PC-3 (cell line): ENCODE measurements at regions not wholly inside any gene's neighbourhood (a gene's known extent, or its start where the extent isn't known, plus 50 kb on each side); places are given as distances from the start of the nearest gene placed in this dataset.

Experiments
- ATAC-seq: fragments of 200-7000 bp; cut with Tn5 transposase; 2 replicates; pipeline ENCODE4 v1.9.1; 2020; ENCODE audit warnings: mild to moderate bottlenecking, moderate library complexity
- BruUV-seq: library from RNA; stranded (reverse); fragments of 400-500 nt; replicated peaks from 2 replicates; lab custom pipeline; 2021; lab: Mats Ljungman, UMichigan
- CTCF ChIA-PET: fragments of 300-600 bp; sonication (Branson Sonifier 250); formaldehyde crosslinking; loops from one replicate; lab custom pipeline; 2022; ENCODE audit warnings: antibody characterized with exemption; lab: Charles Lee
- POLR2A ChIA-PET: fragments of 300-600 bp; sonication (Branson Sonifier 250); formaldehyde crosslinking; loops from one replicate; lab custom pipeline; 2022; ENCODE audit warnings: antibody characterized with exemption; ENCODE audit not compliant: unreplicated experiment; lab: Charles Lee
- DNase-seq: peaks from one replicate; pipeline ENCODE4 v3.0.0-alpha.2; 2015
- H2AFZ ChIP-seq: fragments of 300-600 bp; sonication (generic); 2 replicates; pipeline ENCODE4 v1.6.0; 2016; ENCODE audit warnings: antibody characterized with exemption, low read length
- H3F3A ChIP-seq: fragments of 300-600 bp; sonication (generic); one replicate; pipeline ENCODE4 v1.6.0; 2017; ENCODE audit warnings: antibody characterized with exemption, low read length, control low read depth, mild to moderate bottlenecking; ENCODE audit not compliant: unreplicated experiment
- H3K27ac ChIP-seq: fragments of 300-600 bp; sonication (generic); 2 replicates; pipeline ENCODE4 v1.5.1; 2016; ENCODE audit warnings: mild to moderate bottlenecking, low read length
- H3K27me3 ChIP-seq: fragments of 300-600 bp; sonication (generic); 2 replicates; pipeline ENCODE4 v1.6.1; 2016; ENCODE audit warnings: low read length, mixed read lengths
- H3K36me3 ChIP-seq: fragments of 300-600 bp; sonication (generic); 2 replicates; pipeline ENCODE4 v1.6.1; 2016; ENCODE audit warnings: low read depth, mixed run types, low read length, mixed read lengths
- H3K4me1 ChIP-seq: fragments of 300-600 bp; sonication (generic); 2 replicates; pipeline ENCODE4 v1.5.1; 2016; ENCODE audit warnings: low read length; ENCODE audit not compliant: insufficient read depth
- H3K4me2 ChIP-seq: fragments of 300-600 bp; sonication (generic); 2 replicates; pipeline ENCODE4 v1.6.0; 2016; ENCODE audit warnings: low read length
- H3K4me3 ChIP-seq: fragments of 300-600 bp; sonication (generic); 2 replicates; pipeline ENCODE4 v1.5.1; 2016; ENCODE audit warnings: mild to moderate bottlenecking, low read length, mixed read lengths
- H3K79me2 ChIP-seq: fragments of 300-600 bp; sonication (generic); 2 replicates; pipeline ENCODE4 v1.6.1; 2017; ENCODE audit warnings: low read length, mixed read lengths
- H3K9ac ChIP-seq: fragments of 300-600 bp; sonication (generic); 2 replicates; pipeline ENCODE4 v1.6.0; 2016; ENCODE audit warnings: mild to moderate bottlenecking, low read length
- H3K9me2 ChIP-seq: fragments of 300-600 bp; sonication (generic); replicated peaks from 2 replicates; pipeline ENCODE4 v1.6.1; 2016; ENCODE audit warnings: mixed run types, low read length, mixed read lengths
- H3K9me3 ChIP-seq: fragments of 300-600 bp; sonication (generic); 2 replicates; pipeline ENCODE4 v1.6.1; 2016; ENCODE audit warnings: low read length, mixed read lengths
- H4K20me1 ChIP-seq: fragments of 300-600 bp; sonication (generic); 2 replicates; pipeline ENCODE4 v1.6.1; 2016; ENCODE audit warnings: low read length, mixed read lengths
- EZH2 ChIP-seq: fragments of 300-600 bp; sonication (generic); IDR thresholded peaks from one replicate; pipeline ENCODE4 v1.6.1; 2017; ENCODE audit warnings: antibody characterized with exemption, mild to moderate bottlenecking, low read length; ENCODE audit not compliant: unreplicated experiment
- EZH2phosphoT487 ChIP-seq: fragments of 300-600 bp; sonication (generic); IDR thresholded peaks from 2 replicates; pipeline ENCODE4 v1.6.1; 2018; ENCODE audit warnings: mild to moderate bottlenecking, antibody characterized with exemption, low read length, borderline replicate concordance
- intact Hi-C: fragments of 100-400 bp; cut with micrococcal nuclease; formaldehyde crosslinking; loops from 2 replicates; pipeline ENCODE4 v1.9.0; 2023
- TF ChIP-seq, protein P1 (sequence below): fragments of 300-600 bp; sonication (generic); conservative IDR thresholded peaks from 2 replicates; pipeline ENCODE4 v1.5.1; 2017; ENCODE audit warnings: antibody characterized with exemption, low read depth, mild to moderate bottlenecking, low read length

DNA sequence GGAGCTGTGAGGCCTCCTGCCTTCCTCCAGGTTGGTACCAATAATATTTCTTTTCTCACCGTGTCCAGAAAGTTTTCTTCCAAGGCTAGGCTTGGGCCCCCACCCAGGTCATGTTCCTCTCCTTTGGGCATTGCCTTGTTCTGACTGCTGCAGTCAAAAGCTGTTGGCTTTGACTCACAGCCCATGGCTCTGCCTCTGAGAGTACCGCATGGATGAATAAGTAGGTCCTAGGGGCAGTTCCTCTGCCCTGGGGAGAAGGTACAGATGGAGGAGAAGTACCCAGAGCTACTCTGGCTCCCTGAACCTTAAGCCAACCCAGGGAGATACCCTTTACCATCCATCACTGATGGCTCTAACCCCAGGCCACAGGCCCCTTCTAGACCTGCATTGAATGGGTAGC, 115.0 kb downstream of the NAV1 start:
- no peak overlapping the region for H3K9ac ChIP-seq
- no peaks in the 10 kb centered on the region for H3K79me2 ChIP-seq
- TF ChIP-seq EZH2 (no peak), EZH2phosphoT487 (no peak)
- TF ChIP-seq, protein P1, sequence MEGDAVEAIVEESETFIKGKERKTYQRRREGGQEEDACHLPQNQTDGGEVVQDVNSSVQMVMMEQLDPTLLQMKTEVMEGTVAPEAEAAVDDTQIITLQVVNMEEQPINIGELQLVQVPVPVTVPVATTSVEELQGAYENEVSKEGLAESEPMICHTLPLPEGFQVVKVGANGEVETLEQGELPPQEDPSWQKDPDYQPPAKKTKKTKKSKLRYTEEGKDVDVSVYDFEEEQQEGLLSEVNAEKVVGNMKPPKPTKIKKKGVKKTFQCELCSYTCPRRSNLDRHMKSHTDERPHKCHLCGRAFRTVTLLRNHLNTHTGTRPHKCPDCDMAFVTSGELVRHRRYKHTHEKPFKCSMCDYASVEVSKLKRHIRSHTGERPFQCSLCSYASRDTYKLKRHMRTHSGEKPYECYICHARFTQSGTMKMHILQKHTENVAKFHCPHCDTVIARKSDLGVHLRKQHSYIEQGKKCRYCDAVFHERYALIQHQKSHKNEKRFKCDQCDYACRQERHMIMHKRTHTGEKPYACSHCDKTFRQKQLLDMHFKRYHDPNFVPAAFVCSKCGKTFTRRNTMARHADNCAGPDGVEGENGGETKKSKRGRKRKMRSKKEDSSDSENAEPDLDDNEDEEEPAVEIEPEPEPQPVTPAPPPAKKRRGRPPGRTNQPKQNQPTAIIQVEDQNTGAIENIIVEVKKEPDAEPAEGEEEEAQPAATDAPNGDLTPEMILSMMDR = no peak
- CTCF ChIA-PET = no interaction called here
- H3K4me2 ChIP-seq = no peak overlapping the region
- H3K9me3 ChIP-seq = no peaks in the 10 kb centered on the region
- intact Hi-C loops = no loop called here
- ATAC-seq (no peak), DNase-seq (no peak)
- no peaks in the 10 kb centered on the region for H3K27me3 ChIP-seq
- H2AFZ ChIP-seq = no peak overlapping the region
- H3F3A ChIP-seq = no peaks in the 10 kb centered on the region
- POLR2A ChIA-PET = no interaction called here
- H3K36me3 ChIP-seq = no peaks in the 10 kb centered on the region
- H3K4me1 ChIP-seq = peaks cover 15% of the 10 kb centered on the region; the same call in 1 of the 2 replicates
- no peaks in the 10 kb centered on the region for H3K9me2 ChIP-seq
- H4K20me1 ChIP-seq = no peaks in the 10 kb centered on the region
- BruUV-seq = no TSS peak
- no peak overlapping the region for H3K4me3 ChIP-seq
- no peak overlapping the region for H3K27ac ChIP-seq

- Histone ChIP-seq H3K9ac (no peak overlapping the region), H3K27ac (no peak overlapping the region), H3K4me3 (no peak overlapping the region), H3K27me3 (no peaks in the 10 kb centered on the region), H3F3A (no peaks in the 10 kb centered on the region), H3K9me2 (no peaks in the 10 kb centered on the region), H3K79me2 (no peaks in the 10 kb centered on the region), H3K4me2 (no peak overlapping the region), H3K36me3 (no peaks in the 10 kb centered on the region), H2AFZ (no peak overlapping the region), H4K20me1 (no peaks in the 10 kb centered on the region), H3K4me1 (peaks cover 7% of the 10 kb centered on the region; the same call in 1 of the 2 replicates), H3K9me3 (no peaks in the 10 kb centered on the region)
- POLR2A ChIA-PET = no interaction called here
- TF ChIP-seq, protein P1 = no peak
- TF ChIP-seq EZH2phosphoT487 (no peak), EZH2 (no peak)
- BruUV-seq = no TSS peak
- intact Hi-C loops = no loop called here
- no peak for ATAC-seq
- no peak for DNase-seq
- CTCF ChIA-PET = no interaction called here
Measured at GRCh38 chr1:201655243-201655642, 116.3 kb downstream of the NAV1 start.

GRCh38 chr1:201655910-201656309, 117.0 kb downstream of the NAV1 start:
- Histone ChIP-seq H3K27ac (no peak overlapping the region), H3K9ac (no peak overlapping the region), H3K9me2 (no peaks in the 10 kb centered on the region), H2AFZ (no peak overlapping the region), H3K4me3 (no peak overlapping the region), H4K20me1 (no peaks in the 10 kb centered on the region), H3K9me3 (no peaks in the 10 kb centered on the region), H3F3A (no peaks in the 10 kb centered on the region), H3K79me2 (no peaks in the 10 kb centered on the region), H3K4me1 (no peaks in the 10 kb centered on the region), H3K4me2 (no peak overlapping the region), H3K27me3 (no peaks in the 10 kb centered on the region), H3K36me3 (no peaks in the 10 kb centered on the region)
- ATAC-seq (no peak), DNase-seq (no peak)
- TF ChIP-seq, protein P1 = no peak
- TF ChIP-seq EZH2 = no peak
- no peak for TF ChIP-seq EZH2phosphoT487
- intact Hi-C loops = no loop called here
- BruUV-seq = no TSS peak
- POLR2A ChIA-PET = no interaction called here
- CTCF ChIA-PET = no interaction called here
